ENCODE measurements at regions not wholly inside any gene's neighbourhood (a gene's known extent, or its start where the extent isn't known, plus 50 kb on each side); places are given as distances from the start of the nearest gene placed in this dataset.

GRCh38 chr21:23402929-23403520, 2204.3 kb downstream of the MRPL39 start:
- Mint-ChIP-seq H3K27me3 (ENCODE audit: insufficient read depth, low read depth, poor library complexity) (no peaks in the 10 kb centered on the region), H3K4me3 (no peak overlapping the region), H3K4me1 (no peaks in the 10 kb centered on the region), H3K36me3 (ENCODE audit: low read depth) (no peaks in the 10 kb centered on the region), H3K27ac (no peak overlapping the region), H3K9me3 (no peaks in the 10 kb centered on the region)
- Histone ChIP-seq H3K4me3 (no peak overlapping the region), H3K27ac (ENCODE audit: low read depth) (no peak overlapping the region), H2AFZ (no peak overlapping the region), H3K79me2 (replicated peaks; ENCODE audit: insufficient read depth) (no peaks in the 10 kb centered on the region), H3F3A (replicated peaks; ENCODE audit: low read depth) (no peaks in the 10 kb centered on the region), H3K9me2 (ENCODE audit: insufficient read depth) (no peaks in the 10 kb centered on the region), H3K4me1 (ENCODE audit: insufficient read depth) (no peaks in the 10 kb centered on the region), H3K36me3 (ENCODE audit: insufficient read depth) (no peaks in the 10 kb centered on the region), H3K4me2 (no peak overlapping the region), H4K20me1 (replicated peaks; ENCODE audit: insufficient read depth) (no peaks in the 10 kb centered on the region), H3K27me3 (ENCODE audit: insufficient read depth) (no peaks in the 10 kb centered on the region)
- no peak for TF ChIP-seq POLR2AphosphoS5 (IDR thresholded peaks at IDR 0.05; ENCODE audit: low read depth)
- TF ChIP-seq EZH2 (IDR thresholded peaks at IDR 0.05; ENCODE audit: low read depth, unreplicated experiment): no peak
- no peak for TF ChIP-seq ETS1 (IDR thresholded peaks at IDR 0.05)
- no peak for TF ChIP-seq STAT1 (IDR thresholded peaks at IDR 0.05; ENCODE audit: unreplicated experiment)
- TF ChIP-seq REST (IDR thresholded peaks at IDR 0.05; ENCODE audit: unreplicated experiment): no peak
- no peak for TF ChIP-seq ZNF331 (CRISPR knock-in tag; IDR thresholded peaks at IDR 0.05; ENCODE audit: low read depth)
- no peak for TF ChIP-seq NANOG (IDR thresholded peaks at IDR 0.05; ENCODE audit: borderline replicate concordance)
- no peak for TF ChIP-seq JUNB (IDR thresholded peaks at IDR 0.05; ENCODE audit: unreplicated experiment)
- no peak for TF ChIP-seq CREB1 (CRISPR knock-in tag; IDR thresholded peaks at IDR 0.05; ENCODE audit: low read depth)
- no peak for TF ChIP-seq ZNF462 (CRISPR knock-in tag; IDR thresholded peaks at IDR 0.05)
- TF ChIP-seq EZH2phosphoT487 (IDR thresholded peaks at IDR 0.05; ENCODE audit: unreplicated experiment): no peak
- TF ChIP-seq CTCF (conservative IDR thresholded peaks at IDR 0.05; ENCODE audit: low read depth in 2 of 2): no peak
- TF ChIP-seq ZNF114 (CRISPR knock-in tag; IDR thresholded peaks at IDR 0.05): no peak
- ATAC-seq (no peak), DNase-seq (ENCODE audit: low spot score) (no peak)

Measured in GM23338 (cell line).